SKM-1 (cell line): ENCODE measurements at regions not wholly inside any gene's neighbourhood (a gene's known extent, or its start where the extent isn't known, plus 50 kb on each side); places are given as distances from the start of the nearest gene placed in this dataset.

ENCODE experiments used
- DNase-seq: peaks from one replicate; lab custom pipeline; 2025; ENCODE audit not compliant: unreplicated experiment; lab: John Stamatoyannopoulos, UW

DNA sequence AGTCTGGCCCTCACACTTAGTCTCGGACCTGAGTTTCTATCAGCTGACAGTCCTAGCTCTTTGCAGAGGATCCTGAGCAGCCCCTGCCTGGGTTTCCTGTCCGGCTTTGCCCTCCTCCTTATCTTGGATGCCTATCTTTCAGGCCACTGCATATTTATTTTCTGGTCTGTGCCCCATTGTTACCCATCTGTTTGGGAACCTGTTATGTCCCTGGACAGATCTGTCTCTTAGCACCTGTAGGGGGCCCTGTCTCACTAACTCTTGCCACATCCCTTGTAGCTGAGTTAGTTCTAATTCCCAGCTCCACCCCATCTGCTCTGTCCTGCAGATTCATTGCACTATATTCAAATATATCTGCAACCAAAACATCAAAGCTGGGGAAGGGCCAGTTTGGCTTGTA, 514.9 kb upstream of the LCORL start:
- no peak for DNase-seq

GRCh38 chr4:18535948-18536347, 514.4 kb upstream of the LCORL start:
- no peak for DNase-seq

- no peak for DNase-seq
Measured at GRCh38 chr4:18533262-18533775, 511.8 kb upstream of the LCORL start.

GRCh38 chr4:18531731-18532130, 510.2 kb upstream of the LCORL start:
- no peak for DNase-seq

GRCh38 chr4:18529482-18529881, 507.9 kb upstream of the LCORL start:
- DNase-seq: no peak

DNA sequence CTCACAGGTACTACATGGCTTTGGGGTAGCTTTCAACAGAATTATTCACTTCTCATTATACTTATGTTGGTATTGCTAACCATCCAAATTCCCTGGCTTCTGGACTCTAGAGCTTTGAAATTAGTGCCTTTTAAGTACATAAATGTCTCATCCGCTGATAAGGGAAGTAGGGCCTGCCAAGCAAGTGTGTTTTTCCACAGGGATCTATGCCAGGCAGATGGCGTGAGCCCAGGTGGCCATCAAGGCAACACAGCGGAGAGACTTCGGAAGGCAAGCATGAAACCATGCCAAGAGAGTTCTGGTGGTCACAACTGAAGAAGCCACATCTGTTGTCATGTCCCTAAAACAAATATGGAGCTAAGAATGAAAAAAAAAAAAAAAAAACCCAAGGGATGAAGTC, 503.1 kb upstream of the LCORL start:
- no peak for DNase-seq

- DNase-seq: no peak
Measured at GRCh38 chr4:18518098-18518497, 496.5 kb upstream of the LCORL start.

- DNase-seq: no peak
Measured at GRCh38 chr4:18513861-18514260, 492.3 kb upstream of the LCORL start.

GRCh38 chr4:18512718-18513117, 491.2 kb upstream of the LCORL start:
- no peak for DNase-seq

GRCh38 chr4:18511727-18512126, 490.2 kb upstream of the LCORL start:
- no peak for DNase-seq

- DNase-seq: no peak
Measured at GRCh38 chr4:18508786-18509185, 487.2 kb upstream of the LCORL start.

- no peak for DNase-seq
Measured at GRCh38 chr4:18480928-18481327, 459.4 kb upstream of the LCORL start.

- DNase-seq: no peak
Measured at GRCh38 chr4:18480342-18480741, 458.8 kb upstream of the LCORL start.

DNA sequence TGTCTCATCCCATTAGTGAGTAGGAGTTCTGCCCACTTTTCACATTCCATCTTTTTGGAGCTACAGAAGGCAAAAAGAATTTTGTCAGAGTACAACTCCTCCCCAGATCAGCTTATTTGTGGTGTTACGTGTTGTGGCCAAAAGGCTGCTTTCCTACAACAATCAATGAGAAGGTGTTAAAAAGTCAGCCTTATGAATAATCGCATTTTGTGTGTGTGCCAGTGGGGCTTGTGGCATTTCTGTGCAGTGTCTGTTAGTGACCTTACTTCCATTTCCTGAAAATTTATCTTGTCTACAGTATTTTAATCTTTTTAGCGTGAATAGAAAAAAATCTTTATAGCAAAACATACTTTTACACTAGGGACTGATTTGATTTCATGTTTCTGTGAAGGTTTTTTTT, 458.3 kb upstream of the LCORL start:
- DNase-seq: no peak

DNA sequence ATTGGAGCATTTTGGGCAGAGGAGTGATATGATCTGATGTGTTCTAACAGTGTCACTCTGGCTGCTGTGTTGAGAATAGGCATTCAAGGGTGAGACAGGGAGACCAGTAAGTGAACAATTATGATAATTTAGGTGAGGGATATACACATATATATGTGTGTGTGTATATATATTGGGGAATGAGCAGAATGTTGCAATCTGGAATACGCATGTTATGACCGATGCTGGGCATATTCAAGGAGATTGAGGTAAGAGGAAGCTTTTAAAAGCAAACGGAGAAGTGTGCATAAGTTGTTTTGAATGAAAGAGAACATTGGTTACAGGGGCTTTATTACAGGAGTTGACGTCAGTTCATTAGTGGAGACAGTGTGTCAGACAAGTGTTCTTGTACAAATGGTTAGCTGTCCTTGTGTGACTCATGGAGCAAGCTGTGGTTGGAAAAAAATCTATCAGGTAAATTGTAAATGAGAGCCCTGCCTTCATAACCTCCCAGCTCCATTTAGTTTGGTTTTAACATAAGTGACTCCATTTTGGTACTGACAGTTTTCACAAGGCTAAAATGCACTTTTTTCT, 442.5 kb upstream of the LCORL start:
- no peak for DNase-seq

- no peak for DNase-seq
Measured at GRCh38 chr4:18458465-18458864, 436.9 kb upstream of the LCORL start.

DNA sequence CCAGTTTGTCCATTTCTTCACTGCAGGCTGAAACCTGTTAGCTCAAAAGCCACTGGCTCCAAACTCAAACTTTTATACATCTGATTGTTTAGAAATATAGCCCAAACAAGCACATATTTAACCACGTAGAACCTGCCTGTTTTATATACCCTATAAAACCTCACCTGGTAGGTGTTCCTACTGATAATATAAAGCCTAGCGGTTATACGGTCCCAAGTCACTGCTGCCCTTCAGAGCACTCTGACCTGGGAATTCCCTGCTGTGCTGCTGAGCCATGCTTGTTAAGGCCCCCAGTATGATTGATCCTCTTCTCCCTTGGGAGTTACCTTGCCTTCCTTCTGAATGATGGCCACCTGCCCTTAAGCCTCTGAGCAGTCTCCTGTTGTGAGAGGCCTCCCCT, 432.8 kb upstream of the LCORL start:
- DNase-seq: no peak

DNA sequence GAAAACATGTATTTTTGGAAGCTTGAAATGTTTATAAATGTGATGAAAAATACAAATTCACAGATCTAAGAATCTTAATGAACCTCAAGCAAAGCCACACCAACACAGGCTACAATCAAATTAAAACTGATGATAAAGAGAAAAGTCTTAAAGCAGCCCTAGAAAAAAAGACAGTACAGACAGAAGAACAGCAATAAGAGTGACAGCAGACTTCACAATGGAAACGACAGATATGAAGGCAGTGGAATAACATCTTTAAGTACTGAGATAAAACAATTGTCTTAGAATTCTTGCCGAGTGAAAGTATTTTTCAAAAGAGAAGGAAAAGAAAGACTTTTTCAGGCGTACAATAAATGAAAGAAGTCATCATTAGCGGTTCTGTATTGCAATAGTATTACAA, 423.6 kb upstream of the LCORL start:
- no peak for DNase-seq

GRCh38 chr4:18444206-18444605, 422.7 kb upstream of the LCORL start:
- DNase-seq: no peak

DNA sequence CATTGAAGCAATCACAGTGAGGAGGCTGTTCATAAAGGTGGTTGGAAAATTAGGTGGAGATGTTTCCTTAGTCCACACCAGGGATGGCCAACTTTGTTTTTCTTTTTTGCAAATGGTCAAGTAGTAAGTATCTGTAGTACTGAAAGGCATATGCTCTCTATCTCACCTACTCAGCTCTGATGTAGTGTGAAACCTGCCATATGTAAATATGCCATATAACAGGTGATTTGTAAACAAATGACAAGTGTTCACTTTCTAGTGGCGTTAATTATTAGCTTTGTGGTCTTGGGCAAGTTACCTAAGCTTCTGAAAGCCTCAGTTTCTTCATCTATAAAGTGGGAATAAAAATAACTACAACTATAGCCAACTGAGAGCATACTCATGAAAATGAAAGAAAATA, 421.4 kb upstream of the LCORL start:
- DNase-seq: no peak

DNA sequence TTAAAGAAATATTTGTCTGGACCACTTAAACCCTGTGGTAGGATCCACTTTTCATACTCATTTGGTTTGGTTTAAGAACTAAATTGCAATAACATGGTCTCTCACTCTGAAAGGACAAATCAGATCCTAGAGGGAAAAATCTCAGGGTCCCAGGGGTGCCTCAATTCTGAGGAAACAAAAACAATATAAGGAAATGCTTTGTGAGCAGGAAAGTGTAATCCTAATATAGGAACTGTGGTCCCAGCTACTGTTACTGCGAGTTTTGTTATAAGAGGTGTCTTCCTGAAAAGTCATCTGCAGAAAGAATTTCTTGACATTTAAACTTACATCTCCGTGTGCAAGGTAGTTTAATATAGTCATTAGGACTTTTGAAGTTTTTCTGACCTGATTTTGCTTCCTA, 420.1 kb upstream of the LCORL start:
- no peak for DNase-seq

DNA sequence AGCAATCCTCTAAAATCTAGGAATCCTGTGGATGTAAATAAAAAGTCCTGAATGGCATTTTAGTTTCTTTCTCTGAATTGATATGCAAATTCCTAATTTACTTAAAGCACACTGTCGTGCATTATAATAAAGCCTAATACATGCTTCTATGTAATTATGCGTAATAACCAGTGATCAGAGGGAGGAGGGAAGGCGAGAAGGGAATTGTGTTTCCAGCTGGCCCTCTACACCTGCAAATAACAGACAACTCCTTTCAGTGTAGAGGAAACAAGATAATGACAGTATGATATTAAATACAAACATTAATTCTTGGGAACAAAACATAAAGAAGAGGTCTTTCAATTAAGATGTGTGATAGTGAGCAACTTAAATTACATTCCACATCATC, 419.6 kb upstream of the LCORL start:
- DNase-seq: no peak

- no peak for DNase-seq
Measured at GRCh38 chr4:18440527-18441202, 419.1 kb upstream of the LCORL start.
